IMR-90 (cell line): ENCODE measurements at regions not wholly inside any gene's neighbourhood (a gene's known extent, or its start where the extent isn't known, plus 50 kb on each side); places are given as distances from the start of the nearest gene placed in this dataset.

Source experiments
- ATAC-seq: fragments of 200-7000 bp; cut with Tn5 transposase; 2 replicates; pipeline ENCODE4 v1.9.1; 2020; ENCODE audit warnings: low read depth, mild to moderate bottlenecking, moderate library complexity
- BruUV-seq: library from RNA; stranded (reverse); fragments of 400-500 nt; replicated peaks from 2 replicates; lab custom pipeline; 2021; lab: Mats Ljungman, UMichigan
- CTCF ChIA-PET: fragments of 300-600 bp; formaldehyde crosslinking; extraction: SDS; loops from one replicate; lab custom pipeline; 2021; ENCODE audit warnings: antibody characterized with exemption; lab: Yijun Ruan, JAX
- POLR2A ChIA-PET: fragments of 300-600 bp; sonication (Branson Sonifier 250); formaldehyde crosslinking; loops from one replicate; lab custom pipeline; 2022; ENCODE audit warnings: antibody characterized with exemption; ENCODE audit not compliant: unreplicated experiment; lab: Charles Lee
- DNase-seq: peaks from one replicate; pipeline ENCODE4 v3.0.0; 2013
- H2AFZ ChIP-seq: replicated peaks from 2 replicates; pipeline ENCODE3; 2013; ENCODE audit warnings: low read length, mild to moderate bottlenecking; ENCODE audit not compliant: poor library complexity
- H2AK5ac ChIP-seq: 2 replicates; pipeline ENCODE4 v1.6.1; 2013; ENCODE audit warnings: low read depth, low read length, inconsistent platforms
- H2AK9ac ChIP-seq: replicated peaks from 2 replicates; pipeline ENCODE3; 2013; ENCODE audit warnings: mild to moderate bottlenecking, low read depth, low read length, moderate library complexity; ENCODE audit not compliant: poor library complexity
- H2BK120ac ChIP-seq: 2 replicates; pipeline ENCODE4 v1.6.1; 2013; ENCODE audit warnings: low read depth, low read length, inconsistent platforms
- H2BK15ac ChIP-seq: 3 replicates; pipeline ENCODE4 v1.6.1; 2013; ENCODE audit warnings: low read depth, low read length, inconsistent platforms
- H2BK20ac ChIP-seq: 2 replicates; pipeline ENCODE4 v1.6.1; 2013; ENCODE audit warnings: low read depth, mild to moderate bottlenecking, inconsistent platforms, low read length, moderate library complexity
- H2BK5ac ChIP-seq: 2 replicates; pipeline ENCODE4 v1.6.1; 2013; ENCODE audit warnings: mild to moderate bottlenecking, low read depth, low read length, inconsistent platforms; ENCODE audit not compliant: poor library complexity, severe bottlenecking
- H3K14ac ChIP-seq: replicated peaks from 2 replicates; pipeline ENCODE4 v1.6.1; 2013; ENCODE audit warnings: low read depth, low read length, inconsistent platforms
- H3K18ac ChIP-seq: 2 replicates; pipeline ENCODE4 v1.6.1; 2013; ENCODE audit warnings: low read depth, low read length, control low read depth
- H3K23ac ChIP-seq: 2 replicates; pipeline ENCODE4 v1.6.1; 2013; ENCODE audit warnings: low read depth, low read length, inconsistent platforms
- H3K27ac ChIP-seq: 2 replicates; pipeline ENCODE4 v1.5.1; 2013; ENCODE audit warnings: mild to moderate bottlenecking, control low read depth, low read length; ENCODE audit not compliant: insufficient read depth
- H3K27me3 ChIP-seq: 2 replicates; pipeline ENCODE4 v1.6.1; 2013; ENCODE audit warnings: low read length; ENCODE audit not compliant: control insufficient read depth, insufficient read depth
- H3K36me3 ChIP-seq: 2 replicates; pipeline ENCODE4 v1.6.1; 2013; ENCODE audit warnings: low read length, mixed read lengths; ENCODE audit not compliant: control insufficient read depth, insufficient read depth
- H3K4ac ChIP-seq: 2 replicates; pipeline ENCODE4 v1.6.1; 2013; ENCODE audit warnings: low read depth, low read length, inconsistent platforms
- H3K4me1 ChIP-seq: 2 replicates; pipeline ENCODE4 v1.6.1; 2013; ENCODE audit warnings: low read length, mixed read lengths; ENCODE audit not compliant: control insufficient read depth, insufficient read depth
- H3K4me2 ChIP-seq: 2 replicates; pipeline ENCODE4 v1.6.1; 2013; ENCODE audit warnings: low read depth, mild to moderate bottlenecking, control low read depth, low read length, moderate library complexity
- H3K4me3 ChIP-seq: 2 replicates; pipeline ENCODE4 v1.5.1; 2013; ENCODE audit warnings: low read depth, mild to moderate bottlenecking, control low read depth, low read length, moderate library complexity; ENCODE audit not compliant: insufficient read depth
- H3K56ac ChIP-seq: 2 replicates; pipeline ENCODE4 v1.6.1; 2013; ENCODE audit warnings: low read length, inconsistent platforms; ENCODE audit not compliant: insufficient read depth; ENCODE audit errors: extremely low read depth
- H3K79me1 ChIP-seq, 2 experiments: 2 replicates each; pipeline ENCODE4 v1.6.1; 2013; ENCODE audit warnings: low read length in 2 of 2, inconsistent platforms in 1 of 2, low read depth in 1 of 2
- H3K9ac ChIP-seq: 2 replicates; pipeline ENCODE4 v1.6.1; 2013; ENCODE audit warnings: low read depth, low read length, control low read depth
- H3K9me1 ChIP-seq: 2 replicates; pipeline ENCODE4 v1.6.1; 2013; ENCODE audit warnings: low read length, inconsistent platforms; ENCODE audit not compliant: insufficient read depth
- H3K9me3 ChIP-seq: 2 replicates; pipeline ENCODE4 v1.6.1; 2013; ENCODE audit warnings: low read length; ENCODE audit not compliant: control insufficient read depth, insufficient read depth
- H4K20me1 ChIP-seq: 2 replicates; pipeline ENCODE4 v1.6.1; 2013; ENCODE audit warnings: low read length, inconsistent platforms; ENCODE audit not compliant: insufficient read depth
- H4K5ac ChIP-seq: 2 replicates; pipeline ENCODE4 v1.6.1; 2013; ENCODE audit warnings: mild to moderate bottlenecking, low read depth, low read length, control low read depth
- H4K8ac ChIP-seq, 2 experiments: 2 replicates each; pipeline ENCODE4 v1.6.1; 2013; ENCODE audit warnings: low read depth in 2 of 2, low read length in 2 of 2, control low read depth in 1 of 2, inconsistent platforms in 1 of 2
- H4K91ac ChIP-seq: 2 replicates; pipeline ENCODE4 v1.6.1; 2013; ENCODE audit warnings: low read depth, low read length, inconsistent platforms; ENCODE audit not compliant: insufficient read depth
- CEBPB ChIP-seq: IDR thresholded peaks from 2 replicates; pipeline ENCODE4 v1.6.1; 2012; ENCODE audit warnings: low read depth, low read length, improper control_type of control experiment
- CTCF ChIP-seq: conservative IDR thresholded peaks from 2 replicates; pipeline ENCODE4 v1.5.1; 2012; ENCODE audit warnings: mild to moderate bottlenecking, low read depth, low read length, improper control_type of control experiment
- RFX5 ChIP-seq: IDR thresholded peaks from 2 replicates; pipeline ENCODE4 v1.8.0; 2012; ENCODE audit warnings: low read depth, mild to moderate bottlenecking, low read length, moderate library complexity
- USF2 ChIP-seq: fragments of 150-350 bp; IDR thresholded peaks from 2 replicates; pipeline ENCODE4 v1.6.1; 2017; ENCODE audit warnings: mild to moderate bottlenecking, antibody characterized with exemption, low read length, low read depth
- WGBS, 2 experiments: methylation state at CpG; one replicate each; pipeline versions ENCODE4 v1.1.5 to v1.1.7; 2013; ENCODE audit warnings: missing lambda C conversion rate in 2 of 2; ENCODE audit not compliant: insufficient read length in 1 of 2; ENCODE audit errors: extremely low coverage in 2 of 2; 5-methylcytosine and 5-hydroxymethylcytosine counted together
- dilution Hi-C: fragments of 300-500 bp; cut with HindIII; formaldehyde crosslinking; loops from one replicate; pipeline ENCODE4 v1.14.3; 2018; ENCODE audit warnings: low sequenced_read_pairs; ENCODE audit not compliant: unreplicated experiment
- in situ Hi-C: fragments of 300-500 bp; cut with MboI; formaldehyde crosslinking; loops from 3 replicates; pipeline ENCODE4 v1.14.3; 2019; ENCODE audit warnings: low sequenced_read_pairs, inconsistent platforms, mixed read lengths
- intact Hi-C: fragments of 100-400 bp; cut with micrococcal nuclease; formaldehyde crosslinking; loops from 2 replicates; pipeline ENCODE4 v1.10.0; 2022
- TF ChIP-seq, protein P1 (sequence below): fragments of 150-350 bp; IDR thresholded peaks from 2 replicates; pipeline ENCODE4 v1.6.1; 2016; ENCODE audit warnings: low read depth, mild to moderate bottlenecking, low read length, moderate library complexity, borderline replicate concordance

GRCh38 chr21:19998453-19998852 lies 999.8 kb upstream of the NCAM2 start:
- H4K5ac ChIP-seq = no peak overlapping the region
- H2BK120ac ChIP-seq = no peak overlapping the region
- intact Hi-C loops (no loop called here), in situ Hi-C loops (no loop called here), dilution Hi-C loops (no loop called here)
- no peaks in the 10 kb centered on the region for H3K4me1 ChIP-seq
- no peak overlapping the region for H2BK5ac ChIP-seq
- H3K4ac ChIP-seq = no peak overlapping the region
- H3K9ac ChIP-seq = no peak overlapping the region
- H3K18ac ChIP-seq = no peak overlapping the region
- DNase-seq = no peak
- H4K20me1 ChIP-seq = no peaks in the 10 kb centered on the region
- H3K4me3 ChIP-seq = no peak overlapping the region
- no peaks in the 10 kb centered on the region for H3K27me3 ChIP-seq
- ATAC-seq = no peak
- no peak overlapping the region for H2AFZ ChIP-seq
- H3K79me1 ChIP-seq = no peaks in the 10 kb centered on the region
- no CpG with 5 or more reads among the region's 5 CpGs for WGBS, 2 experiments
- no peak for TF ChIP-seq CEBPB
- no peak for TF ChIP-seq CTCF
- TF ChIP-seq, protein P1, sequence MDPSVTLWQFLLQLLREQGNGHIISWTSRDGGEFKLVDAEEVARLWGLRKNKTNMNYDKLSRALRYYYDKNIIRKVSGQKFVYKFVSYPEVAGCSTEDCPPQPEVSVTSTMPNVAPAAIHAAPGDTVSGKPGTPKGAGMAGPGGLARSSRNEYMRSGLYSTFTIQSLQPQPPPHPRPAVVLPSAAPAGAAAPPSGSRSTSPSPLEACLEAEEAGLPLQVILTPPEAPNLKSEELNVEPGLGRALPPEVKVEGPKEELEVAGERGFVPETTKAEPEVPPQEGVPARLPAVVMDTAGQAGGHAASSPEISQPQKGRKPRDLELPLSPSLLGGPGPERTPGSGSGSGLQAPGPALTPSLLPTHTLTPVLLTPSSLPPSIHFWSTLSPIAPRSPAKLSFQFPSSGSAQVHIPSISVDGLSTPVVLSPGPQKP = no peak
- no peak for TF ChIP-seq RFX5
- no peak for TF ChIP-seq USF2
- no peak overlapping the region for H3K23ac ChIP-seq
- no peak overlapping the region for H3K27ac ChIP-seq
- no peaks in the 10 kb centered on the region for H3K36me3 ChIP-seq
- H3K4me2 ChIP-seq = no peak overlapping the region
- no peak overlapping the region for H2BK20ac ChIP-seq
- CTCF ChIA-PET = no interaction called here
- H4K8ac ChIP-seq = no peak overlapping the region
- H2BK15ac ChIP-seq = no peak overlapping the region
- no peaks in the 10 kb centered on the region for H3K9me1 ChIP-seq
- POLR2A ChIA-PET = no interaction called here
- no peak overlapping the region for H2AK5ac ChIP-seq
- H3K9me3 ChIP-seq = peaks cover 18% of the 10 kb centered on the region
- H3K56ac ChIP-seq = no peak overlapping the region
- no peak overlapping the region for H3K14ac ChIP-seq
- no peak overlapping the region for H2AK9ac ChIP-seq
- no peak overlapping the region for H4K91ac ChIP-seq
- no TSS peak for BruUV-seq
